Neutrophil (primary cell): ENCODE measurements at regions not wholly inside any gene's neighbourhood (a gene's known extent, or its start where the extent isn't known, plus 50 kb on each side); places are given as distances from the start of the nearest gene placed in this dataset.

Experiments used
- H3K27ac ChIP-seq: fragments of 200-600 bp; sonication (generic); 2 replicates; pipeline ENCODE4 v1.5.1; 2016; ENCODE audit warnings: mild to moderate bottlenecking, moderate library complexity
- H3K27me3 ChIP-seq: fragments of 200-600 bp; sonication (generic); 2 replicates; pipeline ENCODE4 v1.6.0; 2016; ENCODE audit warnings: mild to moderate bottlenecking
- H3K36me3 ChIP-seq: fragments of 200-600 bp; sonication (generic); 2 replicates; pipeline ENCODE4 v1.5.1; 2017
- H3K4me1 ChIP-seq, 2 experiments: fragments of 200-600 bp in 1 of 2; sonication (generic) in 1 of 2; 1 replicate in 1 of 2; 2 replicates in 1 of 2; pipeline versions ENCODE4 v1.5.1 to v1.6.1; 2013 to 2016; ENCODE audit warnings: low read depth in 1 of 2, low read length in 1 of 2, mild to moderate bottlenecking in 1 of 2, moderate library complexity in 1 of 2; ENCODE audit not compliant: control insufficient read depth in 1 of 2, insufficient read depth in 1 of 2
- H3K4me3 ChIP-seq, 2 experiments: fragments of 200-600 bp in 1 of 2; sonication (generic) in 1 of 2; 1 replicate in 1 of 2; 2 replicates in 1 of 2; pipeline ENCODE4 v1.5.1; 2013 to 2016; ENCODE audit warnings: low read depth in 1 of 2, low read length in 1 of 2, mild to moderate bottlenecking in 1 of 2, moderate library complexity in 1 of 2
- H3K9me3 ChIP-seq: fragments of 200-600 bp; sonication (generic); 2 replicates; pipeline ENCODE4 v1.5.1; 2016
- TF ChIP-seq, protein P1 (sequence below): fragments of 200-600 bp; sonication (generic); IDR thresholded peaks from 2 replicates; pipeline ENCODE4 v1.5.1; 2016; ENCODE audit warnings: antibody characterized with exemption

GRCh38 chr13:76331943-76332712 lies 554.1 kb downstream of the KCTD12 start:
- Histone ChIP-seq H3K27ac (no peak overlapping the region), H3K9me3 (no peaks in the 10 kb centered on the region), H3K27me3 (no peaks in the 10 kb centered on the region), H3K4me1 (no peaks in the 10 kb centered on the region), H3K36me3 (no peaks in the 10 kb centered on the region), H3K4me3 (no peak overlapping the region)
- TF ChIP-seq, protein P1, sequence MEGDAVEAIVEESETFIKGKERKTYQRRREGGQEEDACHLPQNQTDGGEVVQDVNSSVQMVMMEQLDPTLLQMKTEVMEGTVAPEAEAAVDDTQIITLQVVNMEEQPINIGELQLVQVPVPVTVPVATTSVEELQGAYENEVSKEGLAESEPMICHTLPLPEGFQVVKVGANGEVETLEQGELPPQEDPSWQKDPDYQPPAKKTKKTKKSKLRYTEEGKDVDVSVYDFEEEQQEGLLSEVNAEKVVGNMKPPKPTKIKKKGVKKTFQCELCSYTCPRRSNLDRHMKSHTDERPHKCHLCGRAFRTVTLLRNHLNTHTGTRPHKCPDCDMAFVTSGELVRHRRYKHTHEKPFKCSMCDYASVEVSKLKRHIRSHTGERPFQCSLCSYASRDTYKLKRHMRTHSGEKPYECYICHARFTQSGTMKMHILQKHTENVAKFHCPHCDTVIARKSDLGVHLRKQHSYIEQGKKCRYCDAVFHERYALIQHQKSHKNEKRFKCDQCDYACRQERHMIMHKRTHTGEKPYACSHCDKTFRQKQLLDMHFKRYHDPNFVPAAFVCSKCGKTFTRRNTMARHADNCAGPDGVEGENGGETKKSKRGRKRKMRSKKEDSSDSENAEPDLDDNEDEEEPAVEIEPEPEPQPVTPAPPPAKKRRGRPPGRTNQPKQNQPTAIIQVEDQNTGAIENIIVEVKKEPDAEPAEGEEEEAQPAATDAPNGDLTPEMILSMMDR: no peak

GRCh38 chr13:76330761-76331160 lies 555.4 kb downstream of the KCTD12 start:
- Histone ChIP-seq H3K4me1 (no peaks in the 10 kb centered on the region), H3K9me3 (no peaks in the 10 kb centered on the region), H3K27me3 (no peaks in the 10 kb centered on the region), H3K36me3 (no peaks in the 10 kb centered on the region), H3K27ac (no peak overlapping the region), H3K4me3 (no peak overlapping the region)
- TF ChIP-seq, protein P1: no peak

GRCh38 chr13:76329866-76330580 lies 556.2 kb downstream of the KCTD12 start:
- Histone ChIP-seq H3K27me3 (no peaks in the 10 kb centered on the region), H3K4me3 (no peak overlapping the region), H3K4me1 (no peaks in the 10 kb centered on the region), H3K36me3 (no peaks in the 10 kb centered on the region), H3K27ac (no peak overlapping the region), H3K9me3 (no peaks in the 10 kb centered on the region)
- TF ChIP-seq, protein P1: no peak

DNA sequence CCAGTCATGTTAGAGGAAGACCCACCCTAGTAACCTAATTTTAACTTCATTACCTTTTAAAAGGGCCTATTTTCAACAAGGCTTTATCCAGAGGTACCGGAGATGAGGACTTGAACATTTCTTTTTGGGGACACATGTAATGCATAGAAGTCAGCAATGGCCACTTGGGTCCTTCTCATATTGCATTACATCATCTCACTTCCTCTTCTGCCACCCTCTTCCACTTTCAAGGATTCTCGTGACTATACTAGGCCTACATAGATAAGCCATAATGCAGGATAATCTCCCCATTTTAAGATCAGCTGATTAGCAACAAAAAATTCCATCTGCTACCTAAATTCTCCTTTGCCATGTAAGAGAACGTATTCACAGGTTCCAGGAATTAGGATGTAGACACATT lies 557.2 kb downstream of the KCTD12 start:
- Histone ChIP-seq H3K9me3 (no peaks in the 10 kb centered on the region), H3K4me1 (no peaks in the 10 kb centered on the region), H3K4me3 (no peak overlapping the region), H3K36me3 (no peaks in the 10 kb centered on the region), H3K27ac (no peak overlapping the region), H3K27me3 (no peaks in the 10 kb centered on the region)
- TF ChIP-seq, protein P1: no peak

- Histone ChIP-seq H3K27ac (no peak overlapping the region), H3K4me3 (no peak overlapping the region), H3K27me3 (no peaks in the 10 kb centered on the region), H3K36me3 (no peaks in the 10 kb centered on the region), H3K4me1 (no peaks in the 10 kb centered on the region), H3K9me3 (no peaks in the 10 kb centered on the region)
- TF ChIP-seq, protein P1: no peak
These were observed 559.9 kb downstream of the KCTD12 start for GRCh38 chr13:76326343-76326742.
